Endodermal cell (in vitro differentiated cells): ENCODE measurements at regions not wholly inside any gene's neighbourhood (a gene's known extent, or its start where the extent isn't known, plus 50 kb on each side); places are given as distances from the start of the nearest gene placed in this dataset.

Experiments used
- DNase-seq: peaks from one replicate; pipeline ENCODE4 v3.0.0-alpha.2; 2017
- H3K27ac ChIP-seq: 2 replicates; pipeline ENCODE4 v1.5.1; 2013; ENCODE audit warnings: mild to moderate bottlenecking, low read depth, low read length, moderate library complexity
- H3K27me3 ChIP-seq: 2 replicates; pipeline ENCODE4 v1.6.1; 2013; ENCODE audit warnings: mild to moderate bottlenecking, low read length, moderate library complexity; ENCODE audit not compliant: insufficient read depth, control insufficient read depth, poor library complexity, severe bottlenecking
- H3K36me3 ChIP-seq: 2 replicates; pipeline ENCODE4 v1.7.0; 2013; ENCODE audit warnings: mild to moderate bottlenecking, low read length, moderate library complexity; ENCODE audit not compliant: control insufficient read depth, insufficient read depth
- H3K4me1 ChIP-seq: one replicate; pipeline ENCODE4 v1.7.0; 2013; ENCODE audit warnings: low read length; ENCODE audit not compliant: control insufficient read depth, insufficient read depth
- H3K4me3 ChIP-seq: 2 replicates; pipeline ENCODE4 v1.5.1; 2013; ENCODE audit warnings: mild to moderate bottlenecking, low read length, moderate library complexity
- H3K9ac ChIP-seq: 2 replicates; pipeline ENCODE4 v1.6.1; 2013; ENCODE audit warnings: mild to moderate bottlenecking, low read length, moderate library complexity; ENCODE audit not compliant: poor library complexity, severe bottlenecking; ENCODE audit errors: extremely low read depth
- H3K9me3 ChIP-seq: 2 replicates; pipeline ENCODE4 v1.6.1; 2013; ENCODE audit warnings: mild to moderate bottlenecking, low read length, moderate library complexity; ENCODE audit not compliant: control insufficient read depth
- H3K27ac Mint-ChIP-seq: 2 replicates; pipeline ENCODE4 v1.8.0; 2020; ENCODE audit warnings: mixed read lengths
- H3K27me3 Mint-ChIP-seq: 2 replicates; pipeline ENCODE4 v1.8.0; 2021; ENCODE audit warnings: mild to moderate bottlenecking, mixed read lengths; ENCODE audit not compliant: insufficient read depth
- H3K36me3 Mint-ChIP-seq: 2 replicates; pipeline ENCODE4 v1.8.0; 2020; ENCODE audit warnings: low read depth, mixed read lengths
- H3K4me1 Mint-ChIP-seq: 2 replicates; pipeline ENCODE4 v1.8.0; 2020; ENCODE audit warnings: mixed read lengths
- H3K4me3 Mint-ChIP-seq: 2 replicates; pipeline ENCODE4 v1.8.0; 2020; ENCODE audit warnings: mild to moderate bottlenecking, moderate library complexity, mixed read lengths
- H3K9me3 Mint-ChIP-seq: 2 replicates; pipeline ENCODE4 v1.8.0; 2020; ENCODE audit warnings: mild to moderate bottlenecking, mixed read lengths
- CTCF ChIP-seq: fragments of 200-600 bp; sonication (generic); conservative IDR thresholded peaks from 2 replicates; pipeline ENCODE4 v1.5.0; 2021; ENCODE audit warnings: antibody characterized with exemption, mild to moderate bottlenecking
- WGBS, 2 experiments: methylation state at CpG; one replicate each; pipeline versions ENCODE4 v1.1.5 to v1.1.7; 2013; ENCODE audit warnings: missing lambda C conversion rate in 2 of 2, mixed read lengths in 1 of 2; ENCODE audit not compliant: insufficient coverage in 1 of 2, insufficient read length in 1 of 2; 5-methylcytosine and 5-hydroxymethylcytosine counted together

- no peaks in the 10 kb centered on the region for H3K27me3 Mint-ChIP-seq
- Histone ChIP-seq H3K27ac (no peak overlapping the region), H3K9ac (no peak overlapping the region), H3K27me3 (no peaks in the 10 kb centered on the region), H3K4me1 (no peaks in the 10 kb centered on the region), H3K36me3 (no peaks in the 10 kb centered on the region), H3K9me3 (no peaks in the 10 kb centered on the region), H3K4me3 (no peak overlapping the region)
- no peak for TF ChIP-seq CTCF
- H3K4me3 Mint-ChIP-seq, result no peak overlapping the region
- 91% methylated on average over 4 of the region's 5 CpGs; no CpG with 5 or more reads in 1 of the 2 experiments for WGBS, 2 experiments
- no peaks in the 10 kb centered on the region for H3K9me3 Mint-ChIP-seq
- no peaks in the 10 kb centered on the region for H3K4me1 Mint-ChIP-seq
- H3K36me3 Mint-ChIP-seq, result no peaks in the 10 kb centered on the region
- H3K27ac Mint-ChIP-seq, result no peak overlapping the region
- DNase-seq, result no peak
Measured at GRCh38 chrX:7409866-7410265, 261.9 kb upstream of the PUDP start.

GRCh38 chrX:7399373-7399772 is 251.4 kb upstream of the PUDP start:
- no peak overlapping the region for H3K27ac ChIP-seq
- TF ChIP-seq CTCF, result no peak
- H3K4me1 Mint-ChIP-seq, result no peaks in the 10 kb centered on the region
- no peaks in the 10 kb centered on the region for H3K4me1 ChIP-seq
- no peaks in the 10 kb centered on the region for H3K9me3 ChIP-seq
- no peak for DNase-seq
- no peaks in the 10 kb centered on the region for H3K27me3 Mint-ChIP-seq
- no peak overlapping the region for H3K4me3 ChIP-seq
- H3K27me3 ChIP-seq, result no peaks in the 10 kb centered on the region
- no peaks in the 10 kb centered on the region for H3K36me3 ChIP-seq
- H3K9ac ChIP-seq, result no peak overlapping the region
- WGBS, 2 experiments, result 100% methylated on average over 1 of the region's 2 CpGs; no CpG with 5 or more reads in 1 of the 2 experiments
- no peaks in the 10 kb centered on the region for H3K36me3 Mint-ChIP-seq
- no peak overlapping the region for H3K4me3 Mint-ChIP-seq
- no peaks in the 10 kb centered on the region for H3K9me3 Mint-ChIP-seq
- H3K27ac Mint-ChIP-seq, result no peak overlapping the region

- Mint-ChIP-seq H3K9me3 (no peaks in the 10 kb centered on the region), H3K27ac (no peak overlapping the region), H3K4me1 (no peaks in the 10 kb centered on the region), H3K36me3 (no peaks in the 10 kb centered on the region), H3K27me3 (no peaks in the 10 kb centered on the region), H3K4me3 (no peak overlapping the region)
- no peak for DNase-seq
- no peak for TF ChIP-seq CTCF
- H3K27ac ChIP-seq, result no peak overlapping the region
- no peak overlapping the region for H3K4me3 ChIP-seq
- H3K9ac ChIP-seq, result no peak overlapping the region
- WGBS, 2 experiments, result 73 to 86% methylated on average over 1 to 2 of the region's 2 CpGs
- H3K36me3 ChIP-seq, result no peaks in the 10 kb centered on the region
- no peaks in the 10 kb centered on the region for H3K9me3 ChIP-seq
- H3K4me1 ChIP-seq, result no peaks in the 10 kb centered on the region
- H3K27me3 ChIP-seq, result no peaks in the 10 kb centered on the region
Measured at GRCh38 chrX:7390441-7390840, 242.5 kb upstream of the PUDP start.
